ENCODE measurements at regions not wholly inside any gene's neighbourhood (a gene's known extent, or its start where the extent isn't known, plus 50 kb on each side); places are given as distances from the start of the nearest gene placed in this dataset.

DNA sequence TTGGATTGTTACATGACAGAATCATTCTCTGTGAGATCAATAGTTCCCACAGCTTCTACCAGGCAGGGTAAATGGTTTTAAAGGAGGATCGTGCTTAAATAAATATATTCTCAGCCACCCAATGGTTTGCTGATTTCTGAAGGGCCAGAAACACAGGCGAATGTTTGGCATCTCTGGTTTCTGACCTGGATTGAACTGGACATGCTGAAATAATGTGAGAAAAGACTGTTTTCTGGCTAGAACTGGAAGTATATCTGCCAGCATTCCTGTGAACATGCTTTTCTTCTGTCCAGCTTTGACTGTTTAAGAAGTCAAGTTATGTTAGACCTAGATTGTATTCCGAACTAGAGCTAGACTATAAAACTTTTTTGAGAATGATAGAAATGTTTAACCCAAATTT, 77.1 kb upstream of the COL3A1 start:
- TF ChIP-seq, protein P1, sequence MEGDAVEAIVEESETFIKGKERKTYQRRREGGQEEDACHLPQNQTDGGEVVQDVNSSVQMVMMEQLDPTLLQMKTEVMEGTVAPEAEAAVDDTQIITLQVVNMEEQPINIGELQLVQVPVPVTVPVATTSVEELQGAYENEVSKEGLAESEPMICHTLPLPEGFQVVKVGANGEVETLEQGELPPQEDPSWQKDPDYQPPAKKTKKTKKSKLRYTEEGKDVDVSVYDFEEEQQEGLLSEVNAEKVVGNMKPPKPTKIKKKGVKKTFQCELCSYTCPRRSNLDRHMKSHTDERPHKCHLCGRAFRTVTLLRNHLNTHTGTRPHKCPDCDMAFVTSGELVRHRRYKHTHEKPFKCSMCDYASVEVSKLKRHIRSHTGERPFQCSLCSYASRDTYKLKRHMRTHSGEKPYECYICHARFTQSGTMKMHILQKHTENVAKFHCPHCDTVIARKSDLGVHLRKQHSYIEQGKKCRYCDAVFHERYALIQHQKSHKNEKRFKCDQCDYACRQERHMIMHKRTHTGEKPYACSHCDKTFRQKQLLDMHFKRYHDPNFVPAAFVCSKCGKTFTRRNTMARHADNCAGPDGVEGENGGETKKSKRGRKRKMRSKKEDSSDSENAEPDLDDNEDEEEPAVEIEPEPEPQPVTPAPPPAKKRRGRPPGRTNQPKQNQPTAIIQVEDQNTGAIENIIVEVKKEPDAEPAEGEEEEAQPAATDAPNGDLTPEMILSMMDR (IDR thresholded peaks at IDR 0.05) = no peak
- TF ChIP-seq POLR2A (IDR thresholded peaks at IDR 0.05) (no peak), EP300 (IDR thresholded peaks at IDR 0.05) (no peak)

Data from ovary (tissue), 3 donors.